GM18505 (cell line): ENCODE measurements at regions not wholly inside any gene's neighbourhood (a gene's known extent, or its start where the extent isn't known, plus 50 kb on each side); places are given as distances from the start of the nearest gene placed in this dataset.
"Not testable (repeated sequence)": the region's sequence is repeated elsewhere in the genome, so short reads cannot be mapped to it uniquely, and the experiment has no call there.

Source experiments
- ATAC-seq: cut with Tn5 transposase; IDR thresholded peaks from one replicate; pipeline ENCODE4 v1.9.1; 2021; ENCODE audit not compliant: unreplicated experiment
- POLR2A ChIP-seq: IDR thresholded peaks from 4 replicates; pipeline ENCODE4 v1.6.1; 2011; ENCODE audit warnings: borderline replicate concordance; ENCODE audit not compliant: insufficient read depth, insufficient read length; ENCODE audit errors: extremely low read depth

- no peak for ATAC-seq
- TF ChIP-seq POLR2A = no peak
Observed at GRCh38 chr6:155660251-155660977, 204.8 kb upstream of the NOX3 start.

GRCh38 chr6:155656024-155656423, 200.4 kb upstream of the NOX3 start:
- no peak for ATAC-seq

GRCh38 chr6:155654474-155654873, 198.8 kb upstream of the NOX3 start:
- ATAC-seq = no peak
- no peak for TF ChIP-seq POLR2A

More at GRCh38 chr6:155656024-155656423, 200.4 kb upstream of the NOX3 start:
- TF ChIP-seq POLR2A = no peak

GRCh38 chr6:155648301-155648700, 192.7 kb upstream of the NOX3 start:
- no peak for ATAC-seq
- TF ChIP-seq POLR2A = no peak

- ATAC-seq = no peak
- no peak for TF ChIP-seq POLR2A
Observed at GRCh38 chr6:155647354-155647753, 191.7 kb upstream of the NOX3 start.

- no peak for TF ChIP-seq POLR2A
- no peak for ATAC-seq
Observed at GRCh38 chr6:155646443-155646842, 190.8 kb upstream of the NOX3 start.

- TF ChIP-seq POLR2A = no peak
- ATAC-seq = no peak
Observed at GRCh38 chr6:155645325-155645724, 189.7 kb upstream of the NOX3 start.

GRCh38 chr6:155641603-155642002, 186.0 kb upstream of the NOX3 start:
- no peak for TF ChIP-seq POLR2A

GRCh38 chr6:155638200-155638599, 182.6 kb upstream of the NOX3 start:
- no peak for TF ChIP-seq POLR2A

More at GRCh38 chr6:155641603-155642002, 186.0 kb upstream of the NOX3 start:
- ATAC-seq = no peak

GRCh38 chr6:155635416-155635815, 179.8 kb upstream of the NOX3 start:
- TF ChIP-seq POLR2A = no peak
- no peak for ATAC-seq

More at GRCh38 chr6:155638200-155638599, 182.6 kb upstream of the NOX3 start:
- no peak for ATAC-seq

GRCh38 chr6:155630085-155630484, 174.4 kb upstream of the NOX3 start:
- TF ChIP-seq POLR2A = no peak
- no peak for ATAC-seq

GRCh38 chr6:155629652-155630051, 174.0 kb upstream of the NOX3 start:
- no peak for TF ChIP-seq POLR2A
- no peak for ATAC-seq

- ATAC-seq = peak; percentile 92
- no peak for TF ChIP-seq POLR2A
Observed at GRCh38 chr6:155628306-155628705, 172.7 kb upstream of the NOX3 start.

- ATAC-seq = not testable (repeated sequence)
Observed at GRCh38 chr6:155627722-155628212, 172.1 kb upstream of the NOX3 start.

GRCh38 chr6:155623450-155624178, 168.0 kb upstream of the NOX3 start:
- no peak for TF ChIP-seq POLR2A
- ATAC-seq = no peak

- ATAC-seq = no peak
- TF ChIP-seq POLR2A = no peak
Observed at GRCh38 chr6:155614606-155615005, 159.0 kb upstream of the NOX3 start.
